GM21737 (cell line): ENCODE measurements at regions not wholly inside any gene's neighbourhood (a gene's known extent, or its start where the extent isn't known, plus 50 kb on each side); places are given as distances from the start of the nearest gene placed in this dataset.
"Not testable (repeated sequence)": the region's sequence is repeated elsewhere in the genome, so short reads cannot be mapped to it uniquely, and the experiment has no call there.

Experiments
- ATAC-seq: cut with Tn5 transposase; IDR thresholded peaks from one replicate; pipeline ENCODE4 v1.9.1; 2021; ENCODE audit warnings: mild to moderate bottlenecking, moderate library complexity; ENCODE audit not compliant: unreplicated experiment

DNA sequence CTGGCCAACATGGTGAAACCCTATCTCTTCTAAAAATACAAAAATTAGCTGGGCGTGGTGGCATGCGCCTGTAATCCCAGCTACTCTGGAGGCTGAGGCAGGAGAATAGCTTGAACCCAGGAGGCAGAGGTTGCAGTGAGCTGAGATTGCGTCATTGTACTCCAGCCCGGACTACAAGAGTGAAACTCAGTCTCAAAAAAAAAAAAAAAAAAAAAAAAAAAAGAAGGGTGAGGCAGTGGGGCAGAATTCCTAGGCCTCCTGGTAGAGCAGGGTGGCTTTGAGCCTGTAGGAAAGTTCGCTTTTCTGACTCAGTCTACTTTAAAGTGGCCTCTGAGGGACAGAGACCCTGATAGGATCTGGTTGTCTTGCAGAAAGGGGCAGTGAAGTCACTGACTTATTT is 60.8 kb upstream of the GTF3A start:
- not testable (repeated sequence) for ATAC-seq

DNA sequence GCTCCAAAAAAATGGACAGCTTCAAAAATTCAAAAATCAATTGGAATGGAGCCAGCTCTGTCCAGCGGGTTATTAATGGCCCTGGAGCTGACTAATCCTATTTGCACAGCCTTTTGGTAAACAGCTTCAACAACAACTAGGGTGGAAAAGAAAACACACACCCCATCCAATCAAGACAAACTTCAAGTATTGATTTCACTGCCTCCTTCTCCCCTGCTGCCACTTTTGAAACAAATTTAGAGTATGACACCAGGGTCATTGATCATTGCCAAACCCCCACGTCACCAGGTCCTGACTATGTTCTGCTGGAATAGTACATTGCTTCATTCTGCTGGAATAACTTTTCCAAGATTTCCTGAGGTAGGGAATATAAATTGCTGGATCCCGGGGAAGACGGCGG is 56.8 kb upstream of the GTF3A start:
- ATAC-seq: no peak

DNA sequence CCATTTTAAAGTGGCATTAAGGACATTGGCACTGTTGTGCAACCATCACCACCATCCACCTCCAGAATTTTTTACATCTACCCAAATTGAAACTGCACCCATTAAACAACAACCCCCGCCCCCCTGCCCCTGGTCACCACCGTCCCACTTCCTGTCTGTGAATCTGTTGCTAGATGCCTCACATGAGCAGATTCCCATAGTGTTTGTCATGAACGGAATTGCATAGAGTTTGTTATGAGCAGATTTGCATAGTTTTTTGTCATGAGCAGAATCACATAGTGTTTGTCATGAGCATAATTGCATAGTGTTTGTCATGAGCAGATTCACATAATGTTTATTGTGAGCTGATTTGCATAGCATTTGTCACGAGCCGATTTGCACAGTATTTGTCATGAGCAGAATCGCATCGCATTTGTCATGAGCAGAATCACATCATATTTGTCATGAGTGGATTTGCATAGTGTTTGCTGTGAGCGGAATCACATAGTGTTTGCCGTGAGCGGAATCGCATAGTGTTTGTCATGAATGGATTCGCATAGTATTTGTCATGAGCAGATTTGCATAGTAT is 54.0 kb upstream of the GTF3A start:
- ATAC-seq: no peak

DNA sequence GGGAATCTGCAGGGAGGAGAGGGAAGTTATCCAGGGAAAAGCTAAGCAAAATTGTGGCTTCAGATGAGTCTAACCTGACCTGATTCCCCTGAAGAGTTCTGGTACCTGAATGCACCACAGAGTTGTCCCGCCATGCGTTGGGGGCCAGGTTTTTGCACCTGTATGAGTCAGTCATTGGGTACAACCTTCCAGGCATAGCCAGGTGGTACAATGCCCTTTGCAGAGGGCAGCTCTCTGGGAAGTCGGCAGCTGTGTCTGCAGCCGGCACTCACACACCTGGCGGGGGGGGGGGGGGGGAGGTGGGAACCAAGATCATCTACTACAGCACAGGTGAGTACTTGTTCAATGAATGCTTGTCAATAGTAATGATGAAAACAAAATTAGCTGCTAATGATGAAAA is 52.5 kb upstream of the GTF3A start:
- ATAC-seq: no peak

DNA sequence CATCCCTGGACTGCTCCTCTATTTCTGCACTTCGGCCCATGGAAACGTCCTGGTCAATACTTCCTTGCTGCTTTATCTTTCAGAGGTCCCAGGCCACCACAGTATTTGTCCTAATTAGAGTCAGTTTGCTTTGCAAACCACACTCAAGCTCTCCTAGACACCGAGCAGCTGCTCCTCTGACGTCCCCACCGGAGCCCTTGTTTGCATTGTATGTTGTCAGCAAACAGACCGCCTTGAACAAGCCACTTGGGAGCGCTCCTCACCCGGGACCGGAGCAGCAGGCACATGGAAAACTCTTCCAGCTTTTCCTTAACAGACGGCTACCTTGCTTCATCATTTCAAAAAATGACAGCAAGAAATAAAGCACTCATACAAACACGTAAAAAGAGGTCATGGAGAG is 51.5 kb upstream of the GTF3A start:
- no peak for ATAC-seq

DNA sequence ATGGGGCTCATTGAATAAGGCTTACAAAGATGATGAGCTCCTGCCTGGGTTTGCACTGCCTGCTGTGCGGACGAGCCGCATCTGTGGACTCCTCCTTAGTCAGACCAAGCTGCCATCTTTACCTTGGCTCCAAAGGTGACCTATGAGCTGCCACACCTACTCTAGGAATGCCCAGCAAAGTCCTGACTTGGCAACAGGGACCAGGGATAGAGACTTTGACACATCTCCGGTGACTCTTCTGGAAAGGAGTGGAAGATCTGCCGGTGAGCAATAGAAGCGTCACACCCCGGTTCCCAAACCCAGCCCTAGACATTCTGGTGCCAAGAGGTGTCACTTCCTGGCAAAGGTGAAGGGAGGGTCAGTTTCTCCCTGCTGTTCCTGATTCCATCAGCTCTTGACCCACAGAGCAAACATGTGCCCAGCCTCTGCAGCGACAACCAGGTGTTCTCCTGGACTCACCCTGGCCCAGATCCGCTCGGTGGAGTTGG is 50.2 kb upstream of the GTF3A start:
- no peak for ATAC-seq
